K562 (cell line): ENCODE measurements at regions not wholly inside any gene's neighbourhood (a gene's known extent, or its start where the extent isn't known, plus 50 kb on each side); places are given as distances from the start of the nearest gene placed in this dataset.

ENCODE experiments used
- ATAC-seq: fragments of 200-7000 bp; cut with Tn5 transposase; 3 replicates; pipeline ENCODE4 v1.9.1; 2020; ENCODE audit warnings: moderate library complexity
- BruUV-seq: library from RNA; stranded (reverse); fragments of 400-500 nt; replicated peaks from 2 replicates; lab custom pipeline; 2021; lab: Mats Ljungman, UMichigan
- CTCF ChIA-PET: fragments of 300-600 bp; formaldehyde crosslinking; extraction: SDS; loops from one replicate; lab custom pipeline; 2021; ENCODE audit warnings: low intra/inter-chr PET ratio; lab: Yijun Ruan, JAX
- POLR2A ChIA-PET: fragments of 300-600, 350-650 bp; sonication (Branson Sonifier 250); formaldehyde crosslinking; extraction: SDS; loops from one replicate; lab custom pipeline; 2021; ENCODE audit warnings: antibody characterized with exemption, inconsistent platforms; lab: Yijun Ruan, JAX
- DNase-seq, 4 experiments: peaks; one replicate each; pipeline versions ENCODE4 v3.0.0 to v3.0.0-alpha.2; 2011 to 2018; ENCODE audit warnings: low spot score in 3 of 4, mixed read lengths in 3 of 4; ENCODE audit errors: extremely low read depth in 1 of 4
- FAIRE-seq: peaks from 2 replicates; lab custom pipeline; 2011; peaks lifted over from hg19 to GRCh38; lab: Jason Lieb, UNC
- H2AFZ ChIP-seq: 2 replicates; pipeline ENCODE4 v1.6.0; 2011; ENCODE audit warnings: low read depth, low read length, control low read depth, inconsistent platforms
- H3K27ac ChIP-seq: fragments of 200-600 bp; 3 replicates; pipeline ENCODE4 v1.8.0; 2011; ENCODE audit warnings: low read depth, mild to moderate bottlenecking, control low read depth, inconsistent platforms, low read length, moderate library complexity, mixed read lengths; ENCODE audit errors: extremely low read depth
- H3K27me3 ChIP-seq, 2 experiments: fragments of 300-600 bp in 1 of 2; 2 replicates in 1 of 2; 3 replicates in 1 of 2; pipeline versions ENCODE4 v1.6.0 to v1.8.0; 2011; ENCODE audit warnings: inconsistent platforms in 2 of 2, low read length in 2 of 2, mild to moderate bottlenecking in 1 of 2, mixed read lengths in 1 of 2, moderate library complexity in 1 of 2; ENCODE audit not compliant: control insufficient read depth in 2 of 2, insufficient read depth in 2 of 2
- H3K36me3 ChIP-seq: fragments of 300-600 bp; 3 replicates; pipeline ENCODE4 v1.8.0; 2011; ENCODE audit warnings: mild to moderate bottlenecking, low read length, inconsistent platforms; ENCODE audit not compliant: control insufficient read depth, insufficient read depth
- H3K4me1 ChIP-seq, 2 experiments: fragments of 200-600 bp in 1 of 2; replicated peaks in 1 of 2; 2 replicates in 1 of 2; 3 replicates in 1 of 2; pipeline versions ENCODE4 v1.5.1 to v1.8.0; 2011; ENCODE audit warnings: inconsistent platforms in 2 of 2, low read length in 2 of 2, mild to moderate bottlenecking in 1 of 2, mixed read lengths in 1 of 2, moderate library complexity in 1 of 2; ENCODE audit not compliant: control insufficient read depth in 2 of 2, insufficient read depth in 2 of 2
- H3K4me2 ChIP-seq: 2 replicates; pipeline ENCODE4 v1.6.1; 2011; ENCODE audit warnings: low read length, control low read depth, inconsistent platforms, mixed read lengths; ENCODE audit not compliant: insufficient read depth
- H3K4me3 ChIP-seq: fragments of 200-600 bp; sonication (generic), shearing (Covaris generic); 2 replicates; pipeline ENCODE4 v1.5.1; 2016; ENCODE audit warnings: control low read depth, inconsistent platforms
- H3K79me2 ChIP-seq: fragments of 200-600 bp; 3 replicates; pipeline ENCODE4 v1.8.0; 2011; ENCODE audit warnings: low read length, inconsistent platforms; ENCODE audit not compliant: control insufficient read depth, insufficient read depth
- H3K9ac ChIP-seq, 2 experiments: 2 replicates each; pipeline versions ENCODE4 v1.6.0 to v1.6.1; 2011; ENCODE audit warnings: low read depth in 2 of 2, low read length in 2 of 2, control low read depth in 1 of 2, inconsistent platforms in 1 of 2, mild to moderate bottlenecking in 1 of 2, mixed read lengths in 1 of 2; ENCODE audit not compliant: insufficient read depth in 1 of 2
- H3K9me1 ChIP-seq: one replicate; pipeline ENCODE4 v1.6.0; 2011; ENCODE audit warnings: inconsistent platforms, mild to moderate bottlenecking, low read length, moderate library complexity; ENCODE audit not compliant: control insufficient read depth, insufficient read depth
- H3K9me3 ChIP-seq: replicated peaks from 2 replicates; pipeline ENCODE4 v1.5.1; 2011; ENCODE audit warnings: low read depth, low read length, inconsistent platforms; ENCODE audit not compliant: control insufficient read depth, insufficient read depth
- H4K20me1 ChIP-seq: replicated peaks from 2 replicates; pipeline ENCODE4 v1.6.1; 2011; ENCODE audit warnings: low read length, inconsistent platforms, mixed read lengths; ENCODE audit not compliant: control insufficient read depth, insufficient read depth
- E2F1 ChIP-seq: sonication (generic); formaldehyde crosslinking; IDR thresholded peaks from 2 replicates; pipeline ENCODE4 v1.8.1; 2023; ENCODE audit warnings: mild to moderate bottlenecking, missing genetic modification reagents, moderate library complexity
- EP400 ChIP-seq: fragments of 450-650 bp; IDR thresholded peaks from 2 replicates; pipeline ENCODE4 v1.6.1; 2017; ENCODE audit warnings: antibody characterized with exemption, mild to moderate bottlenecking, moderate library complexity
- ETV5 ChIP-seq: sonication (generic); formaldehyde crosslinking; IDR thresholded peaks from 2 replicates; pipeline ENCODE4 v1.4.0; 2020; ENCODE audit warnings: low read depth, mild to moderate bottlenecking, missing genetic modification reagents
- MAFF ChIP-seq: IDR thresholded peaks from 2 replicates; pipeline ENCODE4 v1.6.1; 2012; ENCODE audit warnings: low read length, improper control_type of control experiment
- MECOM ChIP-seq: fragments of 250-450 bp; sonication (Bioruptor Pico); IDR thresholded peaks from 2 replicates; pipeline ENCODE4 v1.8.0; 2022; ENCODE audit warnings: inconsistent platforms
- NFE2L1 ChIP-seq: fragments of 450-650 bp; IDR thresholded peaks from 2 replicates; pipeline ENCODE4 v1.6.1; 2016; ENCODE audit warnings: missing genetic modification characterization, low read depth, mild to moderate bottlenecking, missing compliant biosample characterization, moderate library complexity, borderline replicate concordance
- NONO ChIP-seq, 2 experiments: fragments of 200-400 bp in 1 of 2; fragments of 450-650 bp in 1 of 2; formaldehyde crosslinking in 1 of 2; IDR thresholded peaks; 2 replicates each; pipeline ENCODE4 v1.6.1; 2017; ENCODE audit warnings: low read depth in 2 of 2, mild to moderate bottlenecking in 2 of 2, moderate library complexity in 2 of 2, low read length in 1 of 2
- RUNX1 ChIP-seq: sonication (generic); IDR thresholded peaks from 2 replicates; pipeline ENCODE4 v1.6.1; 2016; ENCODE audit warnings: antibody characterized with exemption, low read depth
- SREBF2 ChIP-seq: sonication (generic); formaldehyde crosslinking; IDR thresholded peaks from 2 replicates; pipeline ENCODE4 v1.4.0; 2020; ENCODE audit warnings: mild to moderate bottlenecking, missing genetic modification reagents
- SUPT5H ChIP-seq: fragments of 450-650 bp; IDR thresholded peaks from 2 replicates; pipeline ENCODE4 v1.6.1; 2016
- ZNF174 ChIP-seq: fragments of 250-450 bp; sonication (Bioruptor Pico); IDR thresholded peaks from 2 replicates; pipeline ENCODE4 v1.4.0; 2020; ENCODE audit warnings: mild to moderate bottlenecking
- ZNF740 ChIP-seq, 3 experiments: fragments of 200-800 bp in 1 of 3; sonication (Bioruptor generic) in 1 of 3; sonication (generic) in 1 of 3; formaldehyde crosslinking in 1 of 3; IDR thresholded peaks; 2 replicates each; pipeline versions ENCODE4 v1.6.1 to v1.8.0; 2016 to 2022; ENCODE audit warnings: mild to moderate bottlenecking in 2 of 3, missing compliant biosample characterization in 2 of 3, missing genetic modification characterization in 2 of 3, missing genetic modification reagents in 1 of 3
- ZSCAN29 ChIP-seq: fragments of 450-650 bp; IDR thresholded peaks from 2 replicates; pipeline ENCODE4 v1.6.1; 2017
- WGBS: fragments of 100-300 bp; shearing (Covaris generic); methylation state at CpG from one replicate; pipeline ENCODE4 v1.1.6; 2016; ENCODE audit warnings: low coverage, mixed read lengths; ENCODE audit not compliant: insufficient coverage; ENCODE audit errors: missing lambda C conversion rate; 5-methylcytosine and 5-hydroxymethylcytosine counted together
- in situ Hi-C: fragments of 300-500 bp; cut with MboI; formaldehyde crosslinking; loops from 4 replicates; pipeline ENCODE4 v1.15.0; 2018; ENCODE audit warnings: inconsistent platforms, mixed read lengths
- intact Hi-C: fragments of 100-400 bp; cut with micrococcal nuclease; formaldehyde crosslinking; loops from 2 replicates; pipeline ENCODE4 v1.14.2; 2022
- TF ChIP-seq, protein P1 (sequence below): sonication (generic); IDR thresholded peaks from 2 replicates; pipeline ENCODE4 v1.6.1; 2016

GRCh38 chr2:234422273-234422732, 74.6 kb downstream of the ARL4C start (continued):
- TF ChIP-seq RUNX1 (no peak), SREBF2 (no peak), MECOM (no peak), ETV5 (no peak), NONO (IDR thresholded peaks at IDR 0.05; ENCODE audit: low read depth in 2 of 2, low read length in 1 of 2) (no peak), EP400 (no peak)
- TF ChIP-seq, protein P1, sequence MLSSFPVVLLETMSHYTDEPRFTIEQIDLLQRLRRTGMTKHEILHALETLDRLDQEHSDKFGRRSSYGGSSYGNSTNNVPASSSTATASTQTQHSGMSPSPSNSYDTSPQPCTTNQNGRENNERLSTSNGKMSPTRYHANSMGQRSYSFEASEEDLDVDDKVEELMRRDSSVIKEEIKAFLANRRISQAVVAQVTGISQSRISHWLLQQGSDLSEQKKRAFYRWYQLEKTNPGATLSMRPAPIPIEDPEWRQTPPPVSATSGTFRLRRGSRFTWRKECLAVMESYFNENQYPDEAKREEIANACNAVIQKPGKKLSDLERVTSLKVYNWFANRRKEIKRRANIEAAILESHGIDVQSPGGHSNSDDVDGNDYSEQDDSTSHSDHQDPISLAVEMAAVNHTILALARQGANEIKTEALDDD, result no peak

- no peaks in the 10 kb centered on the region for H3K9me1 ChIP-seq
- no TSS peak for BruUV-seq
- H3K27me3 ChIP-seq, result no peaks in the 10 kb centered on the region
- no peaks in the 10 kb centered on the region for H3K9me3 ChIP-seq
- H4K20me1 ChIP-seq, result no peaks in the 10 kb centered on the region
- H3K4me2 ChIP-seq, result no peak overlapping the region
- CTCF ChIA-PET, result no interaction called here
- POLR2A ChIA-PET, result no interaction called here
- no peak overlapping the region for H3K9ac ChIP-seq
- no peaks in the 10 kb centered on the region for H3K79me2 ChIP-seq
- 0% methylated on average over 2 of the region's 2 CpGs for WGBS
- no peaks in the 10 kb centered on the region for H3K36me3 ChIP-seq
- in situ Hi-C loops (no loop called here), intact Hi-C loops (no loop called here)
- ATAC-seq (no peak), DNase-seq (no peak), FAIRE-seq (no peak)
- no peak overlapping the region for H3K4me3 ChIP-seq
- H2AFZ ChIP-seq, result no peak overlapping the region
- H3K4me1 ChIP-seq, result no peaks in the 10 kb centered on the region
- no peak for TF ChIP-seq MAFF
- no peak for TF ChIP-seq NFE2L1 (tag)
- TF ChIP-seq SUPT5H, result no peak
- no peak for TF ChIP-seq ZSCAN29
- TF ChIP-seq E2F1, result no peak
- no peak for TF ChIP-seq ZNF174
- TF ChIP-seq ZNF740 (CRISPR knock-in tag; IDR thresholded peaks at IDR 0.05), result no peak
- no peak for TF ChIP-seq ZNF740 (tag; IDR thresholded peaks at IDR 0.05)
- no peak overlapping the region for H3K27ac ChIP-seq
Measured at GRCh38 chr2:234420408-234420807, 76.5 kb downstream of the ARL4C start.
